Activated T-cell treated with anti-CD3 and anti-CD28 coated beads for 48 hours (primary cell): ENCODE measurements at regions not wholly inside any gene's neighbourhood (a gene's known extent, or its start where the extent isn't known, plus 50 kb on each side); places are given as distances from the start of the nearest gene placed in this dataset.
"Not testable (repeated sequence)": the region's sequence is repeated elsewhere in the genome, so short reads cannot be mapped to it uniquely, and the experiment has no call there.

ENCODE experiments used
- DNase-seq: peaks from one replicate; pipeline ENCODE4 v3.0.0-alpha.2; 2020; ENCODE audit warnings: low read depth

- DNase-seq: no peak
Measured at GRCh38 chr5:60546207-60546606, 153.8 kb downstream of the DEPDC1B start.

DNA sequence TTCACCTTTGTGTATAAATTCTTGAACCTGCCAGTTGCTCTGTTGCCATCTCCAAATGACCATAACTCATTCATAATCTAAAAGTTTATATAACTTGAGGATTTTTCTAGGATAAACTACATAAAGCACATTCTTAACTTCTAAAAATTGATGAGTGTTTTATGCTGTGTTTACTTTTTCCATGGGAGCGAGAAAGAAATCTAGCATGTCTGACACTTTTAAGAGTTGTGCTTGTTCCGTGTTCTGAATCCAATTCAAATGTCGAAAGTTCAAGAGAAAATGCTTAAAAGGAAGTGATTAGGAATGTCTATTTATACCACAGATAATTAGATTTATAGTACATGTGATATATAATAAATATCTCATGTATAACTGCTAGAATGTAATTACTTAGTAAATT is 154.4 kb downstream of the DEPDC1B start:
- no peak for DNase-seq

DNA sequence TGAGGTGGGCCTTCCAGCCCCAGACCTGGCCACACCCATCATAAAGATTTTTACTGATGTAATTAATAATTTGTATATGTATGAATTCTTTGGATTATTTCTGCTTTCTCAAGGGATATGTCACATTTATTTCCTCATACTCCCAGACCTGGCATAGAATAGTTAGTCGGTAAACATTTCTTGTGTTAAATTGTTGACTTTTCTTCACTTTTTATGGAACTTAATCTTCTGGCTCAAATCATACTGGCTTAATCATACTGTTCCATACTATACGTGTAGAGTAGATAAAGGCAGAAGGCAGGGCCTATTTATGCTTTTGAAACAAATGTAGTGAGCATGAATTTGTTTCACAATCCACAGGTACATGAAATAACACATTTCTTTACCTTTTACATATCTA is 155.8 kb downstream of the DEPDC1B start:
- DNase-seq: no peak

- DNase-seq: no peak
Measured at GRCh38 chr5:60541980-60542379, 158.0 kb downstream of the DEPDC1B start.

DNA sequence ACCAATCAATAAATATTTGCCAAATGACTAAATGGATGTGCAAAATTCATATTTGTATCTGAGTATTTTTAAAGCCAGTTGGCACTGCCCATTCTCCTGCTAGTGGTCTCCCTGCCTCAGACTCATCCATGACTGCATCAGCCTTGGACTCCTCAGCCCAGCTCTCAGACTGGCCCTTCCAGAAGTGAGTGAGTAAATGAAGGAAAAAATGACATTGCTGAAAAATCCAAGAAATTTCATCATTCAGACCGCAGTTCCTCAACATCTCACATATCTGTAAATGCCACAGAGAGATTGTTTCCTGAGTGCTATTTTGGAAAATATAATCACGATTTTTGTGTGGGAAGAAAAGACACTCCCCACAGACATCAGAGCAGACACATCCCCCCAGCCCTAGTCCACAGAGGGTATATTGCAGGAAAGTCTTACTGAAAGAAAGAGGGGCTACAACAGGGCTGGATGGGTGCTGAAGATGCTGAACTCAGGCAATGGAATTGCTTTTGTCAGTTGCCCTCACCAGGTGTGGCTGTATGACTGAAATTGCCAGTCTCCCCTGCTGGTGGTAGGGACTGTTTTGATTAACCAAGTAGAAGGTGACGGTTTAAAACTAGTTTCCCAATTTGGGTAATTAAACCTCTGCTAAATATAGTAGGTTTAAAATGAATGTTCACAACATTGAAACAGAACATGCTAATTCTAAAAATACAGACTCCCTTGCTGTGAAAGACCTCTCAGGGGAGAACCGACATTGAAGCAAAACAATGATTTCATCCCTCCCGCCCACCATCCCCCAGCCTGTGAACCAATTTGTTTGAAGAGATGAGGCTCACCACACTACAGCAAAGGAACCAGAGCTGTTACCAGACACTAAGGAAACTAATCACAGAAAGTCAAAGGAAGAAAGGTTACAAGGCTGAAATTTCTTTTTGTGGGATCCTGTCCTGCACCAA is 158.8 kb downstream of the DEPDC1B start:
- no peak for DNase-seq

- DNase-seq: no peak
Measured at GRCh38 chr5:60538955-60539866, 160.8 kb downstream of the DEPDC1B start.

DNA sequence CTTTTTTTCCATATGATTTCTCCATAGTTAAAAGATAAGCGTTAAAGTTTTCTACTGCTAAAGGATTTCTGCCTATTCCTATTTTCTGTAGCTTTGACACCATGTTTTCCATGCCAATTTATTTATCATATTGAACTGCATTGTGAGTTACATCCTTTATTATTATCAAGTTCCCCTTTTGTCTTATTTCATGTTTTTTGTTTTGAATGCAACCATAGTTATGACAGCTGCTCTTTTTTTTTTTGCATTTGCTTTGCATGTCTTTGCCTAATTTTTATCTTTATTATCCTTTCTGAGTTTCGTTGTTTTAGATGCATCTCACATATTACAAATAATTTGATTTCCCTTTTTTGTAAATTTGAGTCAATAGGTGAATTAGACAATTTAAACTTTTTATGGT is 161.5 kb downstream of the DEPDC1B start:
- no peak for DNase-seq

DNA sequence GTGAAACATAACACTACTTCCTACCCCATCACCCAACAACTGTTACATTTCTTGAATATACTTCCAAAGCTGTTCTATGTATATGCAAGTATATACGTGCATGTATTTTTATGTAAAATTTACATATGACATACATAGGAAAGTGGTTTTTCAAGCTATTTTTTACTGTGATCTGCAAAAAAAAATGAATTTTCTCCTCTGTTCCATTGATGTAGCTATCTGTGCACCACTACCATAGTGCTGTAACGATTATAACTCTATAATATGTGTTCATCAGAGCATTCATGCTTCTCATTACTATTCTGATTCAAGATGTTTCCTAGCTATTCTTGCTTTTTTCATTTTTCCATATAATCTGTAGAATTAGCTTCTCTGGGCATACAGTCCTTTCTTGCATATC is 164.0 kb downstream of the DEPDC1B start:
- no peak for DNase-seq

GRCh38 chr5:60535198-60535597 is 164.8 kb downstream of the DEPDC1B start:
- no peak for DNase-seq

DNA sequence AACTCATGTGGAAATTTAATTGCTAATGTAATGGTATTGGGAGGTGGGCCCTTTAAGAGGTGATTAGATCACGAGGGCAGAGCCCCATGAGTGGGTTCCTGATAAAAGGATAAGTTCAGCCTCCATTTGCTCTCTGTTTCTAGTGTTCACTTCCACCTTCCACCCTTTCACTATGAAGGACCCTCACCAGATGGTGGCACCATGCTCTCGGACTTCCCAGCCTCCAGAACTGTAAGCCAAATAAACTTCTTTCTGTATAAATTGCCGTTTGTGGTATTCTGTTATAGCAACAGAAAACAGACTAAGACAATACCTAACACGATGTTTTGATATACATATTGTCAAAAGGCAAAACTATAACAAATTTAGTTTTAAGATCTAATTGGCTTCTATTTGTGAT is 166.2 kb downstream of the DEPDC1B start:
- DNase-seq: no peak

DNA sequence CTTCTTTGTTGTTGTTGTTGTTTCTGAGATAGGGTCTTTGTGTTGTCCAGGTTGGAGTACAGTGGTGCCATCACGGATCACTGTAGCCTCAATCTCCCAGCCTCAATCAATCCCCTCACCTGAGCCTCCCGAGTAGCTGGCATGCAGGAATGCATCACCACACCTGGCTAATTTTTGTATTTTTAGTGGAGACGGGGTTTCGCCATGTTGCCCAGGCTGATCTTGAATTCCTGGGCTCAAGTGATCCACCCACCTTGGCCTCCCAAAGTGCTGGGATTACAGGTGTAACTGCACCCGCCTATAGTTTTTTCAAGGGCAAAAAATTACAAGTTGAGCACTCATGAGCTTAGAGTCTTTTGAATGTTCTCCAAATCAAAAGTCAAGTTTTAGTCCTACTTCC is 167.2 kb downstream of the DEPDC1B start:
- DNase-seq: not testable (repeated sequence)

DNA sequence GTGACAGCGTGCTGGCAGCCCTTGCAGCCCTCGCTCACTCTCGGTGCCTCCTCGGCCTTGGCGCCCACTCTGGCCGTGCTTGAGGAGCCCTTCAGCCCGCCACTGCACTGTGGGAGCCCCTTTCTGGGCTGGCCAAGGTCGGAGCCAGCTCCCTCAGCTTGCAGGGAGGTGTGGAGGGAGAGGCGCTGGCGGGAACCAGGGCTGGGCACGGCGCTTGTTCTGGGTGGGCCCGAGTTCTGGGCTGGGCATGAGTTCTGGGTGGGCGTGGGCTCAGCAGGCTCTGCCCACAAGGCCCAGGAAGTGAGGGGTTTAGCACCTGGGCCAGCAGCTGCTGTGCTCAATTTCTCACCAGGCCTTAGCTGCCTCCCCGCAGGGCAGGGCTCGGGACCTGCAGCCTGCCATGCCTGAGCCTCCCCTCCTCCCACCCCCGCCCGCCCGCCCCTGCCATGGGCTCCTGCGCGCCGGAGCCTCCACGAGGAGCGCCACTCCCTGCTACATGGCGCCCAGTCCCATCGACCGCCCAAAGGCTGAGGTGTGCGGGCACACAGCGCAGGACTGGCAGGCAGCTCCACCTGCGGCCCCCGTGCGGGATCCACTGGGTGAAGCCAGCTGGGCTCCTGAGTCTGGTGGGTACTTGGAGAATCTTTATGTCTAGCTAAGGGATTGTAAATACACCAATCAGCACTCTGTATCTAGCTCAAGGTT is 169.7 kb downstream of the DEPDC1B start:
- not testable (repeated sequence) for DNase-seq

DNA sequence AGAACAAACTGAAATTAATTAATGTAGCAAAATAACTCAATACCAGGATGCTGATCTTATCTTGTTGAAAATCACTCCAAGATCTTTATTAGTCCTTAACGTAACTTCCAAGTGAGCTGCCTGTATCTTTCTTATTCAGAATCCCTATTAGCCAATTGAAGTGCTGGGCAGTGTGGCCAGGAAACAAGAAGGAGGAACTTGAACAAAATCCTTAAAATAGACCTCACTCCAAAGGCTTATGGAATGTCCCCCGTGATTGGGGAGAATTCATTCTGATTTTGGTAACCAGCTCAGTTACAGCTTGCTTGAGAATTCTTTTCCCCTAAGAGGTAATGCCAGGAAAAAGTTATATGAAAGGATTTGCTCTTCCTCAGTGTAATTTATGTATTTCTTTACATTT is 171.0 kb downstream of the DEPDC1B start:
- DNase-seq: no peak

- no peak for DNase-seq
Measured at GRCh38 chr5:60527072-60527471, 172.9 kb downstream of the DEPDC1B start.

- DNase-seq: no peak
Measured at GRCh38 chr5:60526336-60526875, 173.6 kb downstream of the DEPDC1B start.

DNA sequence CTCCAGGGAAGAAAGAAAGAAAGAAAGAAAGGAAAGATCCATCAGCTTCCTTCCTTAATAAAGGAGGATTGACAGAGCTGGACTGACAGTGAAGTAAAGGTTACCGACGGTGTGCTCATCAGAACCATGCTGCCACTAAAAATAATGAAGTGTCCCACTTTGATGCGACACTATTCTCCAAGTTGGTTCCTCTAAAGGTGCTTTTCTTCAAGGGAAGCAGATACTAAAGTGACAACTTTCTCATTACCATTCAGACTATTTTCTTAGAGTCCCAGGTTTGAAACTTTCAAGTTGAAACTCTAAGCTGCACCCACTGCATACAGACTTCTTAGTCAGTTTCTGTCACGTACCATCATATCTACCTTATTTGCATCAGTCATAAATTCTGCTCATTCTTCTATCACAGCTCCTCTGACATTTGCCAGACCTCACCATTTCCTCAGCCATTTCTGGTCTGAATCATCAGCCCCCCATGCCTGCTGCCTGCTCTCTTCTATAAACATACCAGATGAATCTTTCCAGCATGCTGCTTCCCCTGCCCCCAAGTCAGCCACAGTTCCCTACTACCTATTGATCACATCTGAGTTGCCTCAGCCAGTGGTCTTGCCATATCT is 177.6 kb downstream of the DEPDC1B start:
- no peak for DNase-seq

- no peak for DNase-seq
Measured at GRCh38 chr5:60521376-60522291, 178.3 kb downstream of the DEPDC1B start.

GRCh38 chr5:60520451-60521227 is 179.3 kb downstream of the DEPDC1B start:
- DNase-seq: no peak

GRCh38 chr5:60519372-60519771 is 180.6 kb downstream of the DEPDC1B start:
- no peak for DNase-seq

DNA sequence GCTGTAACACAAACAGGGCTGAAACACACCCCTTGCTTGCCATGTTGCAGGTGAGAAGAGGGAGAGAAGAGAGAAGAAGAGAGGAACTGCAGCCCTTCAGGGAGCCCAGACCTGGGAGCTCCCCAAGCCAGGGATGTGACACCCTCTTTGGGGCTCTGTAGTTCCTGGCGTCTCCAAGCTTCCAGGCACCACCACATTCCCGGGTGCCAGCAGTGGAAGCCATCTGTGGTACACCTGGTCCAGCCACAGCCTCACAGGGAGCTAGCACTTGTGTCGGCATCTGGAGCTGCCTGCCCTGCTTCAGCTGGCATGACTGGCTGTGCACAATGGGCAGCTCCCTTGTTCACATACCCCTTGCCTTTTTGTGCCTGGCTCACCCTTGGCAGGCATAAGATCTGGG is 182.1 kb downstream of the DEPDC1B start:
- DNase-seq: no peak
